ENCODE measurements at regions not wholly inside any gene's neighbourhood (a gene's known extent, or its start where the extent isn't known, plus 50 kb on each side); places are given as distances from the start of the nearest gene placed in this dataset.

- TF ChIP-seq CTCF (IDR thresholded peaks at IDR 0.05) (no peak), POLR2A (IDR thresholded peaks at IDR 0.05) (no peak)
These were observed 98.3 kb upstream of the UGP2 start for GRCh38 chr2:63743170-63743981.

All from esophagus squamous epithelium (tissue), 4 donors.